ENCODE measurements at regions not wholly inside any gene's neighbourhood (a gene's known extent, or its start where the extent isn't known, plus 50 kb on each side); places are given as distances from the start of the nearest gene placed in this dataset.

GRCh38 chr18:78612318-78612717, 367.3 kb upstream of the SALL3 start:
- DNase-seq = no peak
- intact Hi-C loops (cut with DNase I; ENCODE audit: low total_unique reads) = no loop called here

GRCh38 chr18:78612801-78613200, 366.8 kb upstream of the SALL3 start:
- Histone ChIP-seq H3K27me3 (peaks cover 0 to 6% of the 10 kb centered on the region in 2 donors), H3K27ac (no peak overlapping the region), H3K4me1 (no peaks in the 10 kb centered on the region), H3K36me3 (no peaks in the 10 kb centered on the region), H3K9me3 (peaks cover 0 to 10% (median 6%) of the 10 kb centered on the region in 3 donors), H3K4me3 (no peak overlapping the region)
- no peak for DNase-seq
- intact Hi-C loops (cut with DNase I; ENCODE audit: low total_unique reads) = no loop called here
- no peak for TF ChIP-seq CTCF (IDR thresholded peaks at IDR 0.05)

More at GRCh38 chr18:78612318-78612717, 367.3 kb upstream of the SALL3 start:
- Histone ChIP-seq H3K27ac (no peak overlapping the region), H3K4me1 (no peaks in the 10 kb centered on the region), H3K27me3 (peaks cover 0 to 8% of the 10 kb centered on the region in 2 donors), H3K4me3 (no peak overlapping the region), H3K36me3 (no peaks in the 10 kb centered on the region), H3K9me3 (peaks cover 0 to 8% (median 6%) of the 10 kb centered on the region in 3 donors)
- TF ChIP-seq CTCF (IDR thresholded peaks at IDR 0.05) = no peak

- H3K9me3 ChIP-seq = peaks cover 0 to 10% (median 6%) of the 10 kb centered on the region in 3 donors
- no peak for TF ChIP-seq CTCF (IDR thresholded peaks at IDR 0.05)
- H3K27ac ChIP-seq = no peak overlapping the region
- peaks cover 0 to 3% of the 10 kb centered on the region in 2 donors for H3K27me3 ChIP-seq
- H3K4me3 ChIP-seq = no peak overlapping the region
- DNase-seq = no peak
- H3K36me3 ChIP-seq = no peaks in the 10 kb centered on the region
- intact Hi-C loops (cut with DNase I; ENCODE audit: low total_unique reads) = no loop called here
- no peaks in the 10 kb centered on the region for H3K4me1 ChIP-seq
These were observed 360.9 kb upstream of the SALL3 start for GRCh38 chr18:78618726-78619125.

- TF ChIP-seq CTCF (IDR thresholded peaks at IDR 0.05) = no peak
- H3K4me3 ChIP-seq = no peak overlapping the region
- H3K4me1 ChIP-seq = no peaks in the 10 kb centered on the region
- no peak overlapping the region for H3K27ac ChIP-seq
- intact Hi-C loops (cut with DNase I; ENCODE audit: low total_unique reads) = no loop called here
- H3K27me3 ChIP-seq = peaks cover 0 to 3% of the 10 kb centered on the region in 2 donors
- DNase-seq = no peak
- peaks cover 0 to 10% (median 6%) of the 10 kb centered on the region in 3 donors for H3K9me3 ChIP-seq
- H3K36me3 ChIP-seq = no peaks in the 10 kb centered on the region
These were observed 359.8 kb upstream of the SALL3 start for GRCh38 chr18:78619854-78620253.

- no peak for DNase-seq
- H3K9me3 ChIP-seq = peaks cover 0 to 10% (median 6%) of the 10 kb centered on the region in 3 donors
- no peak for TF ChIP-seq CTCF (IDR thresholded peaks at IDR 0.05)
- H3K27ac ChIP-seq = no peak overlapping the region
- H3K36me3 ChIP-seq = no peaks in the 10 kb centered on the region
- intact Hi-C loops (cut with DNase I; ENCODE audit: low total_unique reads) = no loop called here
- H3K4me3 ChIP-seq = no peak overlapping the region
- no peaks in the 10 kb centered on the region for H3K4me1 ChIP-seq
- peaks cover 0 to 3% of the 10 kb centered on the region in 2 donors for H3K27me3 ChIP-seq
These were observed 359.3 kb upstream of the SALL3 start for GRCh38 chr18:78620326-78620725.
